ENCODE measurements at regions not wholly inside any gene's neighbourhood (a gene's known extent, or its start where the extent isn't known, plus 50 kb on each side); places are given as distances from the start of the nearest gene placed in this dataset.
A peak's percentile ranks its signal among the peaks of the same experiment; 100 is the strongest.

DNA sequence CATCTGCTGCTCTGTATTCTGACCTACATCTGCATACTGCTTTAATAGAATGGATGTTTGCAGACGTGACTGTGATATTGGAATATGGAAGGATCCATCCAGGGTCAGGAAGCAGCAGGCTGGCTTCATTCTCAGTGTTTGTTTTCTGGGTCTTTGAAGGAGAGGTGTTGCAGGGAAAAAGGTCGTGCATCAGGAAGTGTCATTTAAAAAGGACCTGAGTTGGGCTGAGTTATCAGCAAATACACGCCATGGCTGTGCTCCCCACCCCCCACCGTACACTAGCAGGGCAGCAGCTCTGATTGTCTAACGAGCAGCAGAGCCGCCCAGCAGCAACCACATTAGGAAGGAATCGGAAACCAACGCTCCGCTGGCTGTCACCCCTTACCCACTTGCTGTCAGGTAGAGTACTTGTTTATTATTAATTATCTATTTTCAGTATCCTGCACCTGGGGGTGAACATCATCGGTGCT, 63.1 kb upstream of the STEAP1B start:
- H3K9me3 Mint-ChIP-seq (ENCODE audit: insufficient read depth): no peaks in the 10 kb centered on the region
- peak overlapping the region; percentile 70 for H2AFZ ChIP-seq (ENCODE audit: insufficient read depth, low read depth, low read length, poor library complexity, severe bottlenecking)
- H3K9ac ChIP-seq (ENCODE audit: low read length): peak overlapping the region; percentile 42
- WGBS (ENCODE audit: insufficient coverage): 2% methylated on average over 4 of the region's 10 CpGs
- H4K20me1 ChIP-seq (ENCODE audit: control insufficient read depth, insufficient read depth, low read length, poor library complexity, severe bottlenecking): no peaks in the 10 kb centered on the region
- peaks cover 59% of the 10 kb centered on the region for H3K4me1 Mint-ChIP-seq
- H3K4me2 ChIP-seq (replicated peaks; ENCODE audit: low read depth, low read length, poor library complexity, severe bottlenecking): peak overlapping the region; percentile 65
- peak overlapping the region; percentile 72 for H3K27ac Mint-ChIP-seq
- H3K36me3 ChIP-seq (replicated peaks in 1 of 2; ENCODE audit: control extremely low read depth in 1 of 2, control insufficient read depth in 1 of 2, extremely low read depth in 1 of 2, insufficient read depth in 2 of 2, low read length in 1 of 2): no peaks in the 10 kb centered on the region
- H3K4me3 Mint-ChIP-seq: peak overlapping the region; percentile 72
- H3K79me2 ChIP-seq (ENCODE audit: control insufficient read depth, insufficient read depth, low read length): peaks cover 5% of the 10 kb centered on the region
- no peaks in the 10 kb centered on the region for H3K9me3 ChIP-seq (ENCODE audit: control extremely low read depth in 1 of 3, control insufficient read depth in 2 of 3, insufficient read depth in 1 of 3, low read length in 2 of 3)
- H3K4me3 ChIP-seq (ENCODE audit: control extremely low read depth in 1 of 5, extremely low read depth in 1 of 5, insufficient read depth in 1 of 5, low read depth in 2 of 5, low read length in 4 of 5): peak overlapping the region in 4 of 5 experiments; percentile 16 to 36 (median 34)
- POLR2A ChIA-PET: no interaction called here
- no peaks in the 10 kb centered on the region for H3K27me3 Mint-ChIP-seq
- H3K27me3 ChIP-seq (replicated peaks in 1 of 4; ENCODE audit: control extremely low read depth in 1 of 4, control insufficient read depth in 3 of 4, insufficient read depth in 4 of 4, low read length in 3 of 4): no peaks in the 10 kb centered on the region
- intact Hi-C loops (cut with micrococcal nuclease): loop anchor here (2.0 to 10.0 kb wide), 4 partner anchors 16 to 619 kb away; partner anchors contain the start of gene NUP42
- TF ChIP-seq EZH2 (IDR thresholded peaks at IDR 0.05; ENCODE audit: borderline replicate concordance, insufficient read depth, low read depth, low read length, poor library complexity, severe bottlenecking): no peak
- no peak for TF ChIP-seq CTCF (IDR thresholded peaks at IDR 0.05)
- peak overlapping the region; percentile 31 to 46 for H3K27ac ChIP-seq (ENCODE audit: low read length in 2 of 2)
- peaks cover 52 to 65% of the 10 kb centered on the region in 2 donors for H3K4me1 ChIP-seq (ENCODE audit: control insufficient read depth in 2 of 2, insufficient read depth in 2 of 2, low read length in 2 of 2)
- no peak for ATAC-seq (ENCODE audit: low read depth)
- CTCF ChIA-PET: interaction anchor here (0.8 to 16.2 kb wide), 13 partner anchors 10 to 493 kb away, joined by 3 to 712 read pairs (median 6); partner anchors contain the start of gene IL6
- DNase-seq: peak; percentile 48

DNA sequence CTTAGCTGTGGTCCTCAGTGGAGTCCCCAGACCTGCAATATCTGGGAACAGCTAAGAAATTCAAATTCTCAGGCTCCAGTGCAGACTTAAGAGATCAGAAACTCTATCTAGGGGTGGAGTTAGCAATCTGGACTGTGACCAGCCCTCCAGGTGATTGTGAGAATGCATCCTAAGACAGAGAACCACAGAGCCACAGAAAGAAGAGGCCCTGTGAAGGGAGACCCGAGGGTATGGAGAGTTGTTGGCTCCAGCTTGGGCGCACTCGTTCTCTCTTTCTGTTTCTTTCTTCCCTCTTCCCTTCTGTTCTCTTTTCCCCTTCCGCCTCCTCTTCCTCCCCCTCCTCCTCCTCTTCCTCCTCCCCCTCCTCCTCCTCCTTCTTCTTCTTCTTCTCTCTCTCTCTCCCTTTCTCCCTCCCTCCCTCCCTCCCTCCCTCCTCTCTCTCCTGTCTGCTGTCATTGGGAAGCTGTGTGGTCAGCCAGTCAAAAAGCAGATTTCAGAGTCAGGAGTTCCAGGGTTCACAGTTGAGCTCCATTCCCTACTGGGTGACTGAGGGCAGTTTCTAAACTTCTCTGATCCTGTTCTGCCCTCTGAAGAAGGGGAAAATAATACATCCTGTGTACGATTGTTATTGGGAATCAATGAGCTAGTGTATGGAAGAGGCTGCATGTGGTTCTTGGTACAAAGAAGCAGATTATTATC, 62.1 kb upstream of the STEAP1B start:
- Histone ChIP-seq H3K79me2 (ENCODE audit: control insufficient read depth, insufficient read depth, low read length) (peaks cover 5% of the 10 kb centered on the region), H3K9me3 (ENCODE audit: control extremely low read depth in 1 of 3, control insufficient read depth in 2 of 3, insufficient read depth in 1 of 3, low read length in 2 of 3) (no peaks in the 10 kb centered on the region), H3K9ac (ENCODE audit: low read length) (no peak overlapping the region), H3K4me1 (ENCODE audit: control insufficient read depth in 2 of 2, insufficient read depth in 2 of 2, low read length in 2 of 2) (peaks cover 52 to 65% of the 10 kb centered on the region in 2 donors), H3K4me2 (replicated peaks; ENCODE audit: low read depth, low read length, poor library complexity, severe bottlenecking) (peak overlapping the region; percentile 65), H4K20me1 (ENCODE audit: control insufficient read depth, insufficient read depth, low read length, poor library complexity, severe bottlenecking) (no peaks in the 10 kb centered on the region), H3K4me3 (ENCODE audit: control extremely low read depth in 1 of 5, extremely low read depth in 1 of 5, insufficient read depth in 1 of 5, low read depth in 2 of 5, low read length in 4 of 5) (no peak overlapping the region), H3K27me3 (replicated peaks in 1 of 4; ENCODE audit: control extremely low read depth in 1 of 4, control insufficient read depth in 3 of 4, insufficient read depth in 4 of 4, low read length in 3 of 4) (no peaks in the 10 kb centered on the region), H3K27ac (ENCODE audit: low read length in 2 of 2) (no peak overlapping the region), H2AFZ (ENCODE audit: insufficient read depth, low read depth, low read length, poor library complexity, severe bottlenecking) (no peak overlapping the region), H3K36me3 (replicated peaks in 1 of 2; ENCODE audit: control extremely low read depth in 1 of 2, control insufficient read depth in 1 of 2, extremely low read depth in 1 of 2, insufficient read depth in 2 of 2, low read length in 1 of 2) (no peaks in the 10 kb centered on the region)
- Mint-ChIP-seq H3K4me1 (peaks cover 57% of the 10 kb centered on the region), H3K27me3 (no peaks in the 10 kb centered on the region), H3K9me3 (ENCODE audit: insufficient read depth) (no peaks in the 10 kb centered on the region), H3K27ac (peak overlapping the region; percentile 29), H3K4me3 (peak overlapping the region; percentile 72)
- ChIA-PET CTCF (interaction anchor here (0.9 to 16.2 kb wide), 23 partner anchors 8 to 494 kb away, joined by 3 to 712 read pairs (median 9); partner anchors contain the start of genes IL6 and TOMM7), POLR2A (interaction anchor here (0.7 to 2.8 kb wide), 2 partner anchors 164 to 463 kb away, joined by 3 to 15 read pairs; partner anchors contain the start of gene IL6)
- intact Hi-C loops (cut with micrococcal nuclease): loop anchor here (2.0 to 10.0 kb wide), 4 partner anchors 17 to 620 kb away; partner anchors contain the start of gene NUP42
- TF ChIP-seq CTCF (IDR thresholded peaks at IDR 0.05): no peak
- no peak for TF ChIP-seq EZH2 (IDR thresholded peaks at IDR 0.05; ENCODE audit: borderline replicate concordance, insufficient read depth, low read depth, low read length, poor library complexity, severe bottlenecking)
- DNase-seq: no peak
- no peak for ATAC-seq (ENCODE audit: low read depth)
- 71% methylated on average over 1 of the region's 5 CpGs for WGBS (ENCODE audit: insufficient coverage)

All from B cell (primary cell).